ENCODE measurements at regions not wholly inside any gene's neighbourhood (a gene's known extent, or its start where the extent isn't known, plus 50 kb on each side); places are given as distances from the start of the nearest gene placed in this dataset.

- POLR2A ChIA-PET, result no interaction called here
- intact Hi-C loops (cut with micrococcal nuclease; ENCODE audit: unreplicated experiment), result no loop called here
- Histone ChIP-seq H3K36me3 (ENCODE audit: insufficient read depth, low read length) (no peaks in the 10 kb centered on the region), H3K4me2 (ENCODE audit: low read length) (no peak overlapping the region), H3K4me1 (ENCODE audit: insufficient read depth, low read length, poor library complexity, severe bottlenecking) (no peaks in the 10 kb centered on the region), H4K20me1 (ENCODE audit: insufficient read depth, low read length) (no peaks in the 10 kb centered on the region), H3K9me2 (ENCODE audit: insufficient read depth, low read length) (no peaks in the 10 kb centered on the region), H3K79me2 (ENCODE audit: insufficient read depth, low read depth, low read length) (no peaks in the 10 kb centered on the region), H3K9me3 (ENCODE audit: low read length) (no peaks in the 10 kb centered on the region), H3K4me3 (ENCODE audit: low read depth, low read length, poor library complexity, severe bottlenecking) (no peak overlapping the region), H2AFZ (ENCODE audit: low read length) (no peak overlapping the region), H3K27ac (ENCODE audit: low read depth, low read length, poor library complexity, severe bottlenecking) (no peak overlapping the region)
- DNase-seq (ENCODE audit: low spot score), result no peak
- CTCF ChIA-PET (ENCODE audit: unreplicated experiment), result no interaction called here
- TF ChIP-seq EZH2phosphoT487 (IDR thresholded peaks at IDR 0.05; ENCODE audit: borderline replicate concordance, low read depth, low read length) (no peak), CTCF (conservative IDR thresholded peaks at IDR 0.05; ENCODE audit: low read length) (no peak)
- BruUV-seq (replicated peaks), result no TSS peak
Measured at GRCh38 chr14:81829447-81829846, 295.8 kb upstream of the SEL1L start.

- no TSS peak for BruUV-seq (replicated peaks)
- ChIA-PET POLR2A (interaction anchor here (1.0 kb wide), 1 partner anchor 120 kb away, joined by 3 read pairs; no protein-coding TSS in a partner anchor), CTCF (ENCODE audit: unreplicated experiment) (no interaction called here)
- H3K4me3 ChIP-seq (ENCODE audit: low read depth, low read length, poor library complexity, severe bottlenecking), result no peak overlapping the region
- no peaks in the 10 kb centered on the region for H3K9me2 ChIP-seq (ENCODE audit: insufficient read depth, low read length)
- H2AFZ ChIP-seq (ENCODE audit: low read length), result no peak overlapping the region
- no peak for DNase-seq (ENCODE audit: low spot score)
- no peaks in the 10 kb centered on the region for H3K36me3 ChIP-seq (ENCODE audit: insufficient read depth, low read length)
- H4K20me1 ChIP-seq (ENCODE audit: insufficient read depth, low read length), result no peaks in the 10 kb centered on the region
- no peak overlapping the region for H3K4me2 ChIP-seq (ENCODE audit: low read length)
- no peaks in the 10 kb centered on the region for H3K79me2 ChIP-seq (ENCODE audit: insufficient read depth, low read depth, low read length)
- TF ChIP-seq CTCF (conservative IDR thresholded peaks at IDR 0.05; ENCODE audit: low read length) (no peak), EZH2phosphoT487 (IDR thresholded peaks at IDR 0.05; ENCODE audit: borderline replicate concordance, low read depth, low read length) (no peak)
- intact Hi-C loops (cut with micrococcal nuclease; ENCODE audit: unreplicated experiment), result no loop called here
- no peak overlapping the region for H3K27ac ChIP-seq (ENCODE audit: low read depth, low read length, poor library complexity, severe bottlenecking)
- no peaks in the 10 kb centered on the region for H3K9me3 ChIP-seq (ENCODE audit: low read length)
- H3K4me1 ChIP-seq (ENCODE audit: insufficient read depth, low read length, poor library complexity, severe bottlenecking), result no peaks in the 10 kb centered on the region
Measured at GRCh38 chr14:81831128-81831820, 297.6 kb upstream of the SEL1L start.

DNA sequence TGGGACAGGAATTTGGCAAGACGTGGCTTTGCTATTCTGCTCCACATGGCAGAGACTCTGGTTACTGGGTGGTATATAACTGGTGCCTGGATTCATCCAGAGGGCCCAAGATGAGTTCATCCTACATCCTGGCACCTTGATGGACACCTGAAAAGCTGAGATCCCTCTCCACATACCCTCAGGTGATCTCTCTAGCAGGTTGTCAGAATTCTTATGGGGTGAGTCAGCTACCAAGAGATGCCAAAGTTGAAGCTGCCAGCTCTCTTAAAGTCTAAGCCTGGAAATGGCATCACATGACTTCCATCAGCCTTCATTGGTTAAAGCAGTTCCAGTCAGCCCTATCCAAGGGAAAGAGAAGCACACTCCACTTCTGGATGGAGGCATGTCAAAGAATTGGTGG, 300.7 kb upstream of the SEL1L start:
- DNase-seq (ENCODE audit: low spot score), result no peak
- Histone ChIP-seq H3K4me2 (ENCODE audit: low read length) (no peak overlapping the region), H3K27ac (ENCODE audit: low read depth, low read length, poor library complexity, severe bottlenecking) (no peak overlapping the region), H3K36me3 (ENCODE audit: insufficient read depth, low read length) (no peaks in the 10 kb centered on the region), H3K9me3 (ENCODE audit: low read length) (no peaks in the 10 kb centered on the region), H4K20me1 (ENCODE audit: insufficient read depth, low read length) (no peaks in the 10 kb centered on the region), H2AFZ (ENCODE audit: low read length) (no peak overlapping the region), H3K4me3 (ENCODE audit: low read depth, low read length, poor library complexity, severe bottlenecking) (no peak overlapping the region), H3K4me1 (ENCODE audit: insufficient read depth, low read length, poor library complexity, severe bottlenecking) (no peaks in the 10 kb centered on the region), H3K79me2 (ENCODE audit: insufficient read depth, low read depth, low read length) (no peaks in the 10 kb centered on the region), H3K9me2 (ENCODE audit: insufficient read depth, low read length) (no peaks in the 10 kb centered on the region)
- ChIA-PET POLR2A (interaction anchor here (0.7 kb wide), 1 partner anchor 9 kb away, joined by 3 read pairs; no protein-coding TSS in a partner anchor), CTCF (ENCODE audit: unreplicated experiment) (no interaction called here)
- intact Hi-C loops (cut with micrococcal nuclease; ENCODE audit: unreplicated experiment), result no loop called here
- TF ChIP-seq EZH2phosphoT487 (IDR thresholded peaks at IDR 0.05; ENCODE audit: borderline replicate concordance, low read depth, low read length) (no peak), CTCF (conservative IDR thresholded peaks at IDR 0.05; ENCODE audit: low read length) (no peak)
- BruUV-seq (replicated peaks), result no TSS peak

Measured in OCI-LY7 (cell line).